RWPE1 (cell line): ENCODE measurements at regions not wholly inside any gene's neighbourhood (a gene's known extent, or its start where the extent isn't known, plus 50 kb on each side); places are given as distances from the start of the nearest gene placed in this dataset.

Source experiments
- CTCF ChIA-PET: fragments of 350-600 bp; sonication (Branson Sonifier 250); formaldehyde crosslinking; extraction: SDS; loops from one replicate; lab custom pipeline; 2021; lab: Yijun Ruan, JAX
- POLR2A ChIA-PET: fragments of 400-600 bp; formaldehyde crosslinking; extraction: SDS; loops from one replicate; lab custom pipeline; 2020; ENCODE audit warnings: antibody characterized with exemption; ENCODE audit not compliant: low non-redundant PET; lab: Yijun Ruan, JAX
- DNase-seq: peaks from one replicate; pipeline ENCODE4 v3.0.0; 2012; ENCODE audit warnings: low spot score
- H3K27ac ChIP-seq: fragments of 450-650 bp; 2 replicates; pipeline ENCODE4 v1.5.1; 2017
- CTCF ChIP-seq: fragments of 450-650 bp; conservative IDR thresholded peaks from 2 replicates; pipeline ENCODE4 v1.5.1; 2017; ENCODE audit warnings: low read depth, mild to moderate bottlenecking

GRCh38 chr17:70476368-70476767, 307.0 kb downstream of the KCNJ2 start:
- CTCF ChIA-PET, result no interaction called here
- no peak for DNase-seq
- POLR2A ChIA-PET, result no interaction called here
- no peak overlapping the region for H3K27ac ChIP-seq
- TF ChIP-seq CTCF, result no peak

GRCh38 chr17:70478902-70479301, 309.6 kb downstream of the KCNJ2 start:
- no peak for TF ChIP-seq CTCF
- no peak overlapping the region for H3K27ac ChIP-seq
- ChIA-PET CTCF (no interaction called here), POLR2A (no interaction called here)
- DNase-seq, result no peak

GRCh38 chr17:70479779-70480178, 310.4 kb downstream of the KCNJ2 start:
- H3K27ac ChIP-seq, result no peak overlapping the region
- POLR2A ChIA-PET, result no interaction called here
- CTCF ChIA-PET, result no interaction called here

GRCh38 chr17:70483624-70484023, 314.3 kb downstream of the KCNJ2 start:
- CTCF ChIA-PET, result no interaction called here
- H3K27ac ChIP-seq, result no peak overlapping the region
- POLR2A ChIA-PET, result no interaction called here
- DNase-seq, result no peak
- TF ChIP-seq CTCF, result no peak

More at GRCh38 chr17:70479779-70480178, 310.4 kb downstream of the KCNJ2 start:
- DNase-seq, result no peak
- no peak for TF ChIP-seq CTCF

GRCh38 chr17:70484050-70484449, 314.7 kb downstream of the KCNJ2 start:
- ChIA-PET POLR2A (no interaction called here), CTCF (no interaction called here)
- DNase-seq, result no peak
- H3K27ac ChIP-seq, result no peak overlapping the region
- TF ChIP-seq CTCF, result no peak

- ChIA-PET POLR2A (no interaction called here), CTCF (no interaction called here)
- no peak overlapping the region for H3K27ac ChIP-seq
- DNase-seq, result no peak
- no peak for TF ChIP-seq CTCF
Observed at GRCh38 chr17:70484496-70484895, 315.2 kb downstream of the KCNJ2 start.

GRCh38 chr17:70492368-70492767, 323.0 kb downstream of the KCNJ2 start:
- TF ChIP-seq CTCF, result no peak
- ChIA-PET POLR2A (no interaction called here), CTCF (no interaction called here)
- no peak overlapping the region for H3K27ac ChIP-seq
- DNase-seq, result no peak
